ENCODE measurements at regions not wholly inside any gene's neighbourhood (a gene's known extent, or its start where the extent isn't known, plus 50 kb on each side); places are given as distances from the start of the nearest gene placed in this dataset.

- Histone ChIP-seq H2AFZ (ENCODE audit: control insufficient read depth, low read depth, low read length) (no peak overlapping the region), H3K79me2 (ENCODE audit: control insufficient read depth, insufficient read depth, low read length) (no peaks in the 10 kb centered on the region), H3K27ac (ENCODE audit: control insufficient read depth, insufficient read depth) (no peak overlapping the region), H3K4me2 (ENCODE audit: control insufficient read depth, insufficient read depth) (no peak overlapping the region), H3K36me3 (ENCODE audit: control insufficient read depth in 2 of 2, insufficient read depth in 2 of 2, low read length in 1 of 2) (no peaks in the 10 kb centered on the region), H3K4me1 (ENCODE audit: control insufficient read depth, insufficient read depth, low read length) (no peaks in the 10 kb centered on the region), H3K9ac (ENCODE audit: control insufficient read depth, insufficient read depth, low read length) (no peak overlapping the region), H3K4me3 (no peak overlapping the region), H3K27me3 (replicated peaks in 1 of 2; ENCODE audit: control insufficient read depth in 2 of 2, insufficient read depth in 2 of 2, low read length in 1 of 2) (no peaks in the 10 kb centered on the region), H4K20me1 (ENCODE audit: control insufficient read depth, insufficient read depth) (no peaks in the 10 kb centered on the region), H3K9me3 (replicated peaks; ENCODE audit: control insufficient read depth, insufficient read depth, low read length) (no peaks in the 10 kb centered on the region)
- ATAC-seq (no peak), FAIRE-seq (no peak), DNase-seq (ENCODE audit: low read depth, low spot score) (no peak)
- POLR2A ChIA-PET = no interaction called here
- in situ Hi-C loops (cut with MboI) (no loop called here), intact Hi-C loops (cut with micrococcal nuclease; ENCODE audit: unreplicated experiment) (no loop called here)
- CTCF ChIA-PET = no interaction called here
- 27% methylated on average over 5 of the region's 5 CpGs for WGBS (ENCODE audit: insufficient coverage, insufficient replicate concordance, low lambda C conversion rate, missing lambda C conversion rate)
- SMC1A ChIA-PET (ENCODE audit: uncharacterized antibody, unreplicated experiment) = no interaction called here
- no TSS peak for BruUV-seq (replicated peaks)
- RAD21 ChIA-PET (ENCODE audit: unreplicated experiment) = no interaction called here
- TF ChIP-seq, protein P1, sequence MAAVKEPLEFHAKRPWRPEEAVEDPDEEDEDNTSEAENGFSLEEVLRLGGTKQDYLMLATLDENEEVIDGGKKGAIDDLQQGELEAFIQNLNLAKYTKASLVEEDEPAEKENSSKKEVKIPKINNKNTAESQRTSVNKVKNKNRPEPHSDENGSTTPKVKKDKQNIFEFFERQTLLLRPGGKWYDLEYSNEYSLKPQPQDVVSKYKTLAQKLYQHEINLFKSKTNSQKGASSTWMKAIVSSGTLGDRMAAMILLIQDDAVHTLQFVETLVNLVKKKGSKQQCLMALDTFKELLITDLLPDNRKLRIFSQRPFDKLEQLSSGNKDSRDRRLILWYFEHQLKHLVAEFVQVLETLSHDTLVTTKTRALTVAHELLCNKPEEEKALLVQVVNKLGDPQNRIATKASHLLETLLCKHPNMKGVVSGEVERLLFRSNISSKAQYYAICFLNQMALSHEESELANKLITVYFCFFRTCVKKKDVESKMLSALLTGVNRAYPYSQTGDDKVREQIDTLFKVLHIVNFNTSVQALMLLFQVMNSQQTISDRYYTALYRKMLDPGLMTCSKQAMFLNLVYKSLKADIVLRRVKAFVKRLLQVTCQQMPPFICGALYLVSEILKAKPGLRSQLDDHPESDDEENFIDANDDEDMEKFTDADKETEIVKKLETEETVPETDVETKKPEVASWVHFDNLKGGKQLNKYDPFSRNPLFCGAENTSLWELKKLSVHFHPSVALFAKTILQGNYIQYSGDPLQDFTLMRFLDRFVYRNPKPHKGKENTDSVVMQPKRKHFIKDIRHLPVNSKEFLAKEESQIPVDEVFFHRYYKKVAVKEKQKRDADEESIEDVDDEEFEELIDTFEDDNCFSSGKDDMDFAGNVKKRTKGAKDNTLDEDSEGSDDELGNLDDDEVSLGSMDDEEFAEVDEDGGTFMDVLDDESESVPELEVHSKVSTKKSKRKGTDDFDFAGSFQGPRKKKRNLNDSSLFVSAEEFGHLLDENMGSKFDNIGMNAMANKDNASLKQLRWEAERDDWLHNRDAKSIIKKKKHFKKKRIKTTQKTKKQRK (IDR thresholded peaks at IDR 0.05; ENCODE audit: low read depth, low read length) = no peak
- TF ChIP-seq SMAD1 (IDR thresholded peaks at IDR 0.05; ENCODE audit: low read depth, partially characterized antibody) (no peak), TCF7 (IDR thresholded peaks at IDR 0.05; ENCODE audit: borderline replicate concordance) (no peak), RBBP5 (conservative IDR thresholded peaks at IDR 0.05) (no peak), RCOR1 (conservative IDR thresholded peaks at IDR 0.05; ENCODE audit: low read depth, low read length) (no peak), IRF4 (IDR thresholded peaks at IDR 0.05; ENCODE audit: low read depth, low read length) (no peak), SREBF2 (IDR thresholded peaks at IDR 0.05; ENCODE audit: low read length) (no peak), SIX5 (IDR thresholded peaks at IDR 0.05; ENCODE audit: low read depth, low read length, severe bottlenecking) (no peak), POU2F2 (IDR thresholded peaks at IDR 0.05; ENCODE audit: borderline replicate concordance, low read depth, low read length) (no peak), MEF2B (IDR thresholded peaks at IDR 0.05; ENCODE audit: partially characterized antibody, poor library complexity, severe bottlenecking) (no peak), JUNB (IDR thresholded peaks at IDR 0.05) (no peak), RELB (IDR thresholded peaks at IDR 0.05; ENCODE audit: low read depth) (no peak), CBX5 (IDR thresholded peaks at IDR 0.05; ENCODE audit: low read depth) (no peak), CREM (IDR thresholded peaks at IDR 0.05; ENCODE audit: low read depth) (no peak), ZNF274 (IDR thresholded peaks at IDR 0.05; ENCODE audit: insufficient read depth, insufficient read length) (no peak), ZNF207 (IDR thresholded peaks at IDR 0.05; ENCODE audit: borderline replicate concordance) (no peak), HDAC6 (IDR thresholded peaks at IDR 0.05; ENCODE audit: unreplicated experiment) (no peak)
- TF ChIP-seq, protein P2, sequence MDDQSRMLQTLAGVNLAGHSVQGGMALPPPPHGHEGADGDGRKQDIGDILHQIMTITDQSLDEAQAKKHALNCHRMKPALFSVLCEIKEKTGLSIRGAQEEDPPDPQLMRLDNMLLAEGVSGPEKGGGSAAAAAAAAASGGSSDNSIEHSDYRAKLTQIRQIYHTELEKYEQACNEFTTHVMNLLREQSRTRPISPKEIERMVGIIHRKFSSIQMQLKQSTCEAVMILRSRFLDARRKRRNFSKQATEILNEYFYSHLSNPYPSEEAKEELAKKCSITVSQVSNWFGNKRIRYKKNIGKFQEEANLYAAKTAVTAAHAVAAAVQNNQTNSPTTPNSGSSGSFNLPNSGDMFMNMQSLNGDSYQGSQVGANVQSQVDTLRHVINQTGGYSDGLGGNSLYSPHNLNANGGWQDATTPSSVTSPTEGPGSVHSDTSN (IDR thresholded peaks at IDR 0.05; ENCODE audit: insufficient replicate concordance, low read depth, low read length) = no peak
Measured at GRCh38 chr3:26312816-26313215, 309.8 kb upstream of the LRRC3B start.
